ENCODE measurements at regions not wholly inside any gene's neighbourhood (a gene's known extent, or its start where the extent isn't known, plus 50 kb on each side); places are given as distances from the start of the nearest gene placed in this dataset.

DNA sequence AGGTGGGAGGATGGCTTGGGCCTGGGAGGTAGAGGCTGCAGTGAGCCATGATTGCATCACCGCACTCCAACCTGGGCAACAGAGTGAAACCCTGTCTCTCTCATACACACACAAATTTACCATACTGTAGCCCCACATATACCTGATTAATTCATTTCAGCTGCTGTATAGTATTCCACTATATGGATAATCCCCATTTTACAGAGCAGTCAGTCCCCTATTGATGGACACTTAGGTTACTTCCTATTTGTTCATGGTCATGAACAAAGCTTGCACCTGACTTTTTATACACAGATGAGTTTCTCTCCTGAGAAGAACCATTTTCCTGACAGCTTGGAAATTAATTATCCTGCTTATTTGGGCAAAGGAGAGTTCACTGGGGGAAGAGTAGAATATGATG, 59.2 kb downstream of the EMX2 start:
- TF ChIP-seq, protein P1, sequence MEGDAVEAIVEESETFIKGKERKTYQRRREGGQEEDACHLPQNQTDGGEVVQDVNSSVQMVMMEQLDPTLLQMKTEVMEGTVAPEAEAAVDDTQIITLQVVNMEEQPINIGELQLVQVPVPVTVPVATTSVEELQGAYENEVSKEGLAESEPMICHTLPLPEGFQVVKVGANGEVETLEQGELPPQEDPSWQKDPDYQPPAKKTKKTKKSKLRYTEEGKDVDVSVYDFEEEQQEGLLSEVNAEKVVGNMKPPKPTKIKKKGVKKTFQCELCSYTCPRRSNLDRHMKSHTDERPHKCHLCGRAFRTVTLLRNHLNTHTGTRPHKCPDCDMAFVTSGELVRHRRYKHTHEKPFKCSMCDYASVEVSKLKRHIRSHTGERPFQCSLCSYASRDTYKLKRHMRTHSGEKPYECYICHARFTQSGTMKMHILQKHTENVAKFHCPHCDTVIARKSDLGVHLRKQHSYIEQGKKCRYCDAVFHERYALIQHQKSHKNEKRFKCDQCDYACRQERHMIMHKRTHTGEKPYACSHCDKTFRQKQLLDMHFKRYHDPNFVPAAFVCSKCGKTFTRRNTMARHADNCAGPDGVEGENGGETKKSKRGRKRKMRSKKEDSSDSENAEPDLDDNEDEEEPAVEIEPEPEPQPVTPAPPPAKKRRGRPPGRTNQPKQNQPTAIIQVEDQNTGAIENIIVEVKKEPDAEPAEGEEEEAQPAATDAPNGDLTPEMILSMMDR (IDR thresholded peaks at IDR 0.05; ENCODE audit: control extremely low read depth, extremely low read depth, low read depth, missing control alignments) = no peak
- ChIA-PET CTCF (interaction anchor here (1.2 kb wide), 1 partner anchor 639 kb away, joined by 3 read pairs; no protein-coding TSS in a partner anchor), POLR2A (no interaction called here)
- no peak for DNase-seq (ENCODE audit: extremely low spot score)

DNA sequence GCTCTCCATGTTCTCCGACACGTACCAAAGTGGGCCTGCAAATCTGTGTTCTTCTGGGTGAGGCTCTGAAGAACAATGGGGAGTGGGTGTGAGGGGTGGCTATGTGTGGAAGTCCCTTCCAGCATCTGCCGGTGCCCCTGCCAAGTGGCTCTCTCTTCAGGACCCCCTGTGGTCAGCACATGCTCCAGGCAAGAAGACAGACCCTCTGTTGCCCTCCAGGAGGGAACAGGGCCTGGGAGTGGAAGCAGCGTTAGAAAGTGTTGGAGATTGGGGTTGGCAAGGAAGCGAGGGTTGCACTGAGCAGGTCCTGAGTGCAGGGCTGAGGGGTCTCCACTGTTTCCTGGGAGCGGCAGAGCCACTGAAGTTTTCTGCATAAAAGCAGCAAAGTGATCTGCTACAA, 60.5 kb downstream of the EMX2 start:
- ChIA-PET CTCF (no interaction called here), POLR2A (no interaction called here)
- TF ChIP-seq, protein P1 (IDR thresholded peaks at IDR 0.05; ENCODE audit: control extremely low read depth, extremely low read depth, low read depth, missing control alignments) = no peak
- no peak for DNase-seq (ENCODE audit: extremely low spot score)

DNA sequence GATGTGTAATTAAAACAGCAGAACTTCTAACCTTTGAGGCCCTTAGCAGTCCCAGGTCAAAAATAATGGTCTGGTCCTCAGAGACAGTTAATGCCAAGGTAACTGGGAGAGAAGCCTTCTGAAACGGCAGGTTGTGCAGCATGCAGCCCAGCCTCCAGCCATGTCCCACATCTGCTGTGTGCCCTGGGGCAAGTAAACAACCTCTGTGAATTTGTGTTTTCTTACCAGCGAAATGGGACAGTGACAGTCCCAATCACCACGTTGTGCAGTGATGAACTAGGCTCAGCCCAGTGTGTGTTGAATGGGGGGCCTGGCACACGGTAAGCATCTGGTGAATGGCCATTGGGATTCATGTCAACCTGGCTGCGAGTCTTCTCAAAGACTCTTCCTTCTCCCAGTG, 61.2 kb downstream of the EMX2 start:
- no peak for DNase-seq (ENCODE audit: extremely low spot score)
- TF ChIP-seq, protein P1 (IDR thresholded peaks at IDR 0.05; ENCODE audit: control extremely low read depth, extremely low read depth, low read depth, missing control alignments) = no peak
- CTCF ChIA-PET = no interaction called here
- POLR2A ChIA-PET = no interaction called here

DNA sequence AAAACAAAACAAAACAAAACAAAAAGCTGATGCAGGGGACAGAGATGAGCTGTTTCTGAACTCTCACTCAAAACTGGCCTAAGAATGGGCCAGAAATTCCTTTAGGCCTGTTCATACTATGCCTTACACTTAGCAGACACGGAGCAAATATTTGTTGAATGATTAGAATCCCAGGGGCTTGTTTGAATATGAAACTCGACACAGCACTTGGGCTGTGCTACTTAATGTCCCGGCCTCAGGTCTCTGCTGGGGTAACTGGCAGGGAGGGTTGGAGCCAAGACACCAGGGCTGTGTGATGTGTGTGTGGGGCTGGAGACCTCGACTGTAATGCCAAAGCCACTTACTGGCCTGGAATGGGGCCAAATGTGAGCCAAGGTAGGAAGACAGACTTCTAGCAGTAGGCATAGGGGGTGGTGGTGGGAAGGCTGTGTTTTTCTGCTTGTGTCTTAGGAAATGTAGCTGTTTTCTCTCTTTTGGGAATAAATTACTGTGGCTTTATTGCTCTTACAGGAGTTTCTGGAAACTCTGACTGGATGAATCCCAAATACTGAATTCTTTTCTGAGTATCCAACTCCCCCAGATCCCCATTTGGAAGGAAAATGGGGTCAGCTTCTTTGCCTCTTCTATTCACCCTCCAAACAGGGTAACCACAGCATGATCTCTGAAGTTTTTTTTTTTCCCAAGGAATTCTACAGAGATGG, 66.7 kb downstream of the EMX2 start:
- CTCF ChIA-PET = interaction anchor here (1.5 to 2.1 kb wide), 2 partner anchors 11 to 118 kb away, joined by 3 to 8 read pairs; no protein-coding TSS in a partner anchor
- POLR2A ChIA-PET = no interaction called here
- no peak for DNase-seq (ENCODE audit: extremely low spot score)
- TF ChIP-seq, protein P1 (IDR thresholded peaks at IDR 0.05; ENCODE audit: control extremely low read depth, extremely low read depth, low read depth, missing control alignments) = no peak

DNA sequence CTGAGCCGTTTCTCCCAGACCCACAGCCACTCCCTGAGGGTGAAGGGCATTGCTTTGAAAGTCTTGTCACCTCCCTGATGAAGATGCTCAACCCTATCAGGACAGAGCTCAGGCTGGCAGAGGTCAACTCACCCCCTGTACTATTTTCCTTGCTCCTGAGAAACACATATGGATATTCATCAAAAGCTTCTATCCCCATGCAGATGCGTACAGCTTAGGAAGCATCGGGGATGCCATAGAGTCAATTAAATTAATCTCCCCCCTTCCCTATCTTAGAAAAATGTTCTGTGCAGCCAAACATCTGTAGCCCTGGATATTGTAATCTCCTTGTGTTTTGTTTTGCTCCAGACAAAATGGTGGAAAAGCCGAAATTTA, 67.2 kb downstream of the EMX2 start:
- CTCF ChIA-PET = interaction anchor here (1.5 to 2.1 kb wide), 2 partner anchors 11 to 117 kb away, joined by 3 to 8 read pairs; no protein-coding TSS in a partner anchor
- DNase-seq (ENCODE audit: extremely low spot score) = no peak
- POLR2A ChIA-PET = no interaction called here
- TF ChIP-seq, protein P1 (IDR thresholded peaks at IDR 0.05; ENCODE audit: control extremely low read depth, extremely low read depth, low read depth, missing control alignments) = no peak

DNA sequence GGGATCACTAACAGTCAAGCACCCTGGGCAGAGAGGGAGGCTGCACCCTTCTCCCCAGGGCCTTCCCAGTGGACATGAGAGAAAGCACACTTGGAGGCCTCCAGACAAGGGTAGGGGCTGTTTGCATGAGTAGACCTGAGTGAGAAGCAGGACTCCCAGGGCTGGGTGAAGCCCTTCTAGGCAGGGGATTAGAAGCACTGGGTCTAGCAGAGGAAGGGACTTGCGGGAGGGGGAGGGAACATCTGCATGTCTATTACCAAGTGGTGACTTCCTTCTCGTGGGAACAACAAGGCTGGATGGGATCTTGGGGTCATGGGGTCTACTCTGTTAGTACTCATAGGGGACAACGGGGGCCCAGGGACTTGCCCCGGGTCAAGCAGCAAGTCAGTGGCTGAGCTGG, 67.8 kb downstream of the EMX2 start:
- POLR2A ChIA-PET = no interaction called here
- TF ChIP-seq, protein P1 (IDR thresholded peaks at IDR 0.05; ENCODE audit: control extremely low read depth, extremely low read depth, low read depth, missing control alignments) = no peak
- no peak for DNase-seq (ENCODE audit: extremely low spot score)
- CTCF ChIA-PET = interaction anchor here (1.5 to 2.1 kb wide), 2 partner anchors 12 to 117 kb away, joined by 3 to 8 read pairs; no protein-coding TSS in a partner anchor
